Keratinocyte (primary cell): ENCODE measurements at regions not wholly inside any gene's neighbourhood (a gene's known extent, or its start where the extent isn't known, plus 50 kb on each side); places are given as distances from the start of the nearest gene placed in this dataset.

Experiments used
- DNase-seq: peaks from one replicate; pipeline ENCODE4 v3.0.0-alpha.2; 2011; ENCODE audit warnings: low read depth, missing footprints, low spot score
- FAIRE-seq: peaks from 2 replicates; lab custom pipeline; 2011; peaks lifted over from hg19 to GRCh38; lab: Jason Lieb, UNC
- H2AFZ ChIP-seq: 2 replicates; pipeline ENCODE4 v1.6.0; 2012; ENCODE audit warnings: low read length, control low read depth, inconsistent platforms; ENCODE audit not compliant: control insufficient read depth
- H3K27ac ChIP-seq: 2 replicates; pipeline ENCODE4 v1.5.1; 2011; ENCODE audit warnings: low read length; ENCODE audit not compliant: control insufficient read depth, insufficient read depth
- H3K27me3 ChIP-seq: 3 replicates; pipeline ENCODE4 v1.6.0; 2011; ENCODE audit warnings: low read length; ENCODE audit not compliant: control insufficient read depth, insufficient read depth; ENCODE audit errors: extremely low read depth
- H3K36me3 ChIP-seq, 2 experiments: 2 replicates in 1 of 2; 3 replicates in 1 of 2; pipeline ENCODE4 v1.5.1; 2011; ENCODE audit warnings: low read length in 2 of 2, mild to moderate bottlenecking in 1 of 2; ENCODE audit not compliant: control insufficient read depth in 2 of 2, insufficient read depth in 2 of 2; ENCODE audit errors: extremely low read depth in 1 of 2
- H3K4me1 ChIP-seq: 3 replicates; pipeline ENCODE4 v1.5.1; 2011; ENCODE audit warnings: low read length; ENCODE audit not compliant: control insufficient read depth, insufficient read depth; ENCODE audit errors: extremely low read depth
- H3K4me2 ChIP-seq: 3 replicates; pipeline ENCODE4 v1.6.0; 2011; ENCODE audit warnings: low read depth, low read length; ENCODE audit not compliant: control insufficient read depth, insufficient read depth; ENCODE audit errors: extremely low read depth
- H3K4me3 ChIP-seq, 3 experiments: fragments of 200-600 bp in 1 of 3; sonication (generic) in 1 of 3; 2 replicates in 2 of 3; 3 replicates in 1 of 3; pipeline ENCODE4 v1.5.1; 2011 to 2016; ENCODE audit warnings: low read length in 3 of 3, mild to moderate bottlenecking in 3 of 3, control low read depth in 2 of 3, inconsistent platforms in 1 of 3, low read depth in 1 of 3, mixed read lengths in 1 of 3, mixed run types in 1 of 3, moderate library complexity in 1 of 3; ENCODE audit not compliant: control insufficient read depth in 2 of 3, insufficient read depth in 2 of 3; ENCODE audit errors: extremely low read depth in 1 of 3
- H3K79me2 ChIP-seq: 2 replicates; pipeline ENCODE4 v1.6.0; 2012; ENCODE audit warnings: low read length; ENCODE audit not compliant: control insufficient read depth, insufficient read depth
- H3K9ac ChIP-seq: 3 replicates; pipeline ENCODE4 v1.6.0; 2011; ENCODE audit warnings: low read length; ENCODE audit not compliant: control insufficient read depth, insufficient read depth; ENCODE audit errors: extremely low read depth
- H3K9me1 ChIP-seq: 3 replicates; pipeline ENCODE4 v1.6.0; 2011; ENCODE audit warnings: low read length; ENCODE audit not compliant: control insufficient read depth, insufficient read depth; ENCODE audit errors: extremely low read depth
- H3K9me3 ChIP-seq: 2 replicates; pipeline ENCODE4 v1.5.1; 2012; ENCODE audit warnings: low read depth, low read length; ENCODE audit not compliant: control insufficient read depth
- H4K20me1 ChIP-seq: 3 replicates; pipeline ENCODE4 v1.6.0; 2011; ENCODE audit warnings: low read length; ENCODE audit not compliant: control insufficient read depth, insufficient read depth; ENCODE audit errors: extremely low read depth
- CTCF ChIP-seq, 3 experiments: IDR thresholded peaks in 1 of 3; conservative IDR thresholded peaks in 1 of 3; optimal IDR thresholded peaks in 1 of 3; 2 replicates in 2 of 3; 3 replicates in 1 of 3; pipeline versions ENCODE3 to v1.5.1; 2011; ENCODE audit warnings: low read length in 3 of 3, mild to moderate bottlenecking in 3 of 3, moderate library complexity in 2 of 3, control low read depth in 1 of 3, inconsistent platforms in 1 of 3; ENCODE audit not compliant: insufficient read depth in 2 of 3; ENCODE audit errors: extremely low read depth in 1 of 3
- EZH2 ChIP-seq: IDR thresholded peaks from one replicate; pipeline ENCODE4 v1.6.1; 2012; ENCODE audit warnings: inconsistent platforms, mild to moderate bottlenecking, low read length, moderate library complexity
- dilution Hi-C: fragments of 300-500 bp; cut with MboI; formaldehyde crosslinking; loops from one replicate; pipeline ENCODE4 v1.7.0; 2020; ENCODE audit warnings: low sequenced_read_pairs; ENCODE audit not compliant: extremely low pct_ligation_motif_present

- dilution Hi-C loops: no loop called here
- no peak overlapping the region for H3K9ac ChIP-seq
- H2AFZ ChIP-seq: no peak overlapping the region
- no peak overlapping the region for H3K27ac ChIP-seq
- no peaks in the 10 kb centered on the region for H3K9me1 ChIP-seq
- H4K20me1 ChIP-seq: no peaks in the 10 kb centered on the region
- DNase-seq (no peak), FAIRE-seq (no peak)
- TF ChIP-seq CTCF (optimal IDR thresholded peaks at IDR 0.05 in 1 of 3, IDR thresholded peaks at IDR 0.05 in 1 of 3, conservative IDR thresholded peaks at IDR 0.05 in 1 of 3; ENCODE audit: extremely low read depth in 1 of 3, insufficient read depth in 2 of 3, low read length in 3 of 3) (no peak), EZH2 (no peak)
- no peaks in the 10 kb centered on the region for H3K36me3 ChIP-seq
- H3K9me3 ChIP-seq: no peaks in the 10 kb centered on the region
- no peaks in the 10 kb centered on the region for H3K4me1 ChIP-seq
- H3K4me2 ChIP-seq: no peak overlapping the region
- H3K4me3 ChIP-seq: no peak overlapping the region
- H3K79me2 ChIP-seq: no peaks in the 10 kb centered on the region
- H3K27me3 ChIP-seq: no peaks in the 10 kb centered on the region
Measured at GRCh38 chr2:2926858-2927175, 450.8 kb downstream of the EIPR1 start.

GRCh38 chr2:2926009-2926857 is 451.4 kb downstream of the EIPR1 start:
- Histone ChIP-seq H3K9me3 (no peaks in the 10 kb centered on the region), H3K4me3 (no peak overlapping the region), H3K79me2 (no peaks in the 10 kb centered on the region), H3K9me1 (no peaks in the 10 kb centered on the region), H3K27ac (no peak overlapping the region), H3K4me2 (no peak overlapping the region), H4K20me1 (no peaks in the 10 kb centered on the region), H3K27me3 (no peaks in the 10 kb centered on the region), H2AFZ (no peak overlapping the region), H3K4me1 (no peaks in the 10 kb centered on the region), H3K36me3 (no peaks in the 10 kb centered on the region), H3K9ac (no peak overlapping the region)
- TF ChIP-seq EZH2 (no peak), CTCF (optimal IDR thresholded peaks at IDR 0.05 in 1 of 3, IDR thresholded peaks at IDR 0.05 in 1 of 3, conservative IDR thresholded peaks at IDR 0.05 in 1 of 3; ENCODE audit: extremely low read depth in 1 of 3, insufficient read depth in 2 of 3, low read length in 3 of 3) (no peak)
- dilution Hi-C loops: no loop called here
- DNase-seq (no peak), FAIRE-seq (no peak)
